ENCODE measurements at regions not wholly inside any gene's neighbourhood (a gene's known extent, or its start where the extent isn't known, plus 50 kb on each side); places are given as distances from the start of the nearest gene placed in this dataset.

DNA sequence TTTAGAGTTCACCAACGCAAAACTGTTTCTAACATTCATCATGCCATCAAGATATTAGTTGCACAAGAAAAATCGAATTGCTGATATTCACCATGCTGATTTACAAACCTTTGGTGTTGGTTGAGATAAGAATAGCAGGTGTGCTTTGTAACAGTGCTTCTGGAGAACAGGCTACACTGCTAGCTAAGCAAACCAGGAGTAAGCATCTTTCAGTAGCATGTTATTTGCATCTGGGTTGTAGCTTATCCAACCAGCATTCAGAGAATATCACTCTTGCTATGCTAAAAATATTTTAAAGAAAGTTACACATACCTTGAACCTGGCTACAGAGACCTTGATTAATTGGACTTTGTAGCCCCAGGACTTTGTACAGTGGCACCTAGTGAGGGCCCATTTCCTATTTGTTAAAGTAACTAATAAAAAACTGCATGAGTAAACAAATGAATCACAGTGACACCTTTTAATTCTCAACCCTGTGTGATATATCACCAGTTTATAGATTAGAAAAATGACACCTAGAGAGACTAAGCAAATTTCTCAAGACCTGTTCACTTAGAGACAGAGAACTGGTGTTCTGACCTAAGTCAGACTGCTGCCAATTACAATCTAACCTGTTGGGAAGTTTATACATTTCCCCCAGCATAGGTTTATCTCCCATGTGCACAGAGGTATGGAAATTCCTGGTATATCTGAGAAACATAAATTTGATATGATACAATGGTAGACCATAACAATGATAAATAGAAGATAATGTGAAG is 435.5 kb upstream of the TGFBR2 start:
- no peak for DNase-seq

DNA sequence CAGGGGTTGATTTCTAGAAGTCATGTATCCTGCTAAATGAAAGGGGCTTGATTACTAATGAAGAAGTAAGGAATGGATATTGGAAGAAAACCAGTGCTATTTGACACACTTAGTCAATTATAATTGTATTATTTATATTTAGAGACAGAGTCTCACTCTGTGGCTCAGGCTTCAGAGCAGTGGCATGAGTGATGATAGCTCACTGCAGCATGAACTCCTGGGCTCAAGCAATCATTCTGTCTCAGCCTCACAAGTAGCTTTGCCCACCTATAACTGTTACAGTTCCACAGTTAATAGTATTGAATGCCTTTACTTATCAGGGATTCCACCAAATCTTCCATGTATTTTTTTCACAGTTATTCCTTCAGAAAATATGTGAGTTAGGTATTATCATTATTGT is 432.0 kb upstream of the TGFBR2 start:
- DNase-seq, result no peak

DNA sequence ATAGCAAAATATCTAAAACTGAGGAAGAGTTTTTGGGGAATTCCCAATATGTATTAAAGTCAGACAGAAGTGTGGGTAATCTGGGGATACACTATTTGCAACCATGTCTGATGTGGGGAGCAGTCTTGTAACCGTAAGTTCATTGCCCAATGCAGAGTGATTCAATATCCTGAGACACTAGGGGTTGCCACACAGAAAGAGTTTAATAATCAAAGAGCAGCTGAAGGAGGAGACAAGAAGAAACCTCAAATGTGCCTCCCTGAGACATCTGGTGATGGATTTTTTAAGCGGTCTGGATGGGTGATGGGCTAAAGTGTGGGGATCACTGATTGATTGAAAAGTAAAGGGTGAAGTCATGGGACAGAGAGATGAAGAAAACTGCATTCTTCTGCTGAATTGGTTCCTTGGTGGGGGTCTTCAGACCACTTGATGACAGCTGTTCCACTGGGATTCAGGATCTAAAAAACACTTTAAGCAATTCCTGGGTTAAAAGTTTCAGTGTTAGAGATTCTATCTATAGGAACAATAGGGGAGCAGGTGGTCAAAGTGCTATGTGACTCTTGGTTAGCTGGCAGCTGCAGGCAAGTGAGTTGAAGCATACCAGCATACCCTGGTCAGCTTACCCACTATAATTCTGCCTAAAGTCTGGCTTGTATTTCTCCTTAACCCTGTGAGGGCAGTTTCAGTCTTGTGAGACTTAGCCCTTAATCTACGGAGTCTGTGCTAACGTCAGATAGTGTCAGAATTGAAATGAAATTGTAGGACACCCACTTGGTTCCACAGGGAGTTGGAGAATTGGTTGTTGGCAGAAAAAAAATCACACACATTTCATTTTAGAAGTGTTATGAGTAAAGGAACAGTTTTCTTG is 425.9 kb upstream of the TGFBR2 start:
- DNase-seq, result no peak

DNA sequence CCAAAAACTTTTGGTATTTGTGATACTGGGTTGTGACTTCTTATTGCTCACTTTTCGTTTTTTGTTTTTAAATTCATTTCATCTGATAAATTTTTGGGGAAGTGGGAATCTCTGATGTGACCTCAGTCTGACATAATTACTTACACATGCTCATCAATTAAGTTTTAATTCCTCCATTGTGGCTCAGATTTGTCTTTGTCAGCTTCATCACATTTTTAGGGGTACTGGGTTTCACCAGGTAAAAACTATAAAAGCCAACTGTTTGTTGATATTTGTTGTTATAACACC is 425.3 kb upstream of the TGFBR2 start:
- DNase-seq, result no peak

DNA sequence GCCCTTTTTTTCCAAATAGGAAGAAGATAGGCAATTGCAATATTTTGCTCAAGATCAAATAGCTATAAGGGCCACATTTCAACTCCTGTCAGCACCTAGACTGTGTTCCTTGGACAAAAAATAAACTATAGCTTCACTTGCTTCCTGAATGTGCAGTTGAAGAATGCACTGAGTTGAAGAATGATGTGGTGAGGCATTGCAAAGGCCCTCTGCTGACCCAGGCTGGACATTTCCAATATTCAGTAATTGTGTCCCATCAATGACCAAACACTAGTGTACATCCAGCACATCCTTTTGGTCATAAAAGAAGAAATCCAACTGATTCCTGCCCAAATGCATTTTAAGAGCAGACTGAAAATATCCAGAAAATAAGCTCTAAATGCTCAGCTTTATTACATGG is 424.8 kb upstream of the TGFBR2 start:
- no peak for DNase-seq

DNA sequence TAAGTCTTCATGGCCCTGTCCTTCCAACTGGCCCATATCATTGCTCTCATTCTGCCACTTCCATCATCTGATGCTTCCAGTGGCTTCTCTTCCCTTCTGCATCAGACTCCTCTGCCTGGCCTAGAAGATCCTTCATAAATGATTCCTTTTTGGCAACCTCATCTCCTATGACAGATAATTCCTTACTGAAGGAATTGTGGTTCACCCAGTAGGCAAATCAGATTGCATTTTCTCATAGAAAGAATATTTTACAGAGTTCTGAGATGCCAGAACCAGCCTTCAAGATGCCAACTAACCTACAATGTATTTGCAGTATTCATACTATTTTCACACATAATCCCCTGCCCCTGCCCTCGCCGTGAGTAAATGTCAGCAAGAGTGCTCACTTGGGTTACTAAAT is 423.0 kb upstream of the TGFBR2 start:
- no peak for DNase-seq

DNA sequence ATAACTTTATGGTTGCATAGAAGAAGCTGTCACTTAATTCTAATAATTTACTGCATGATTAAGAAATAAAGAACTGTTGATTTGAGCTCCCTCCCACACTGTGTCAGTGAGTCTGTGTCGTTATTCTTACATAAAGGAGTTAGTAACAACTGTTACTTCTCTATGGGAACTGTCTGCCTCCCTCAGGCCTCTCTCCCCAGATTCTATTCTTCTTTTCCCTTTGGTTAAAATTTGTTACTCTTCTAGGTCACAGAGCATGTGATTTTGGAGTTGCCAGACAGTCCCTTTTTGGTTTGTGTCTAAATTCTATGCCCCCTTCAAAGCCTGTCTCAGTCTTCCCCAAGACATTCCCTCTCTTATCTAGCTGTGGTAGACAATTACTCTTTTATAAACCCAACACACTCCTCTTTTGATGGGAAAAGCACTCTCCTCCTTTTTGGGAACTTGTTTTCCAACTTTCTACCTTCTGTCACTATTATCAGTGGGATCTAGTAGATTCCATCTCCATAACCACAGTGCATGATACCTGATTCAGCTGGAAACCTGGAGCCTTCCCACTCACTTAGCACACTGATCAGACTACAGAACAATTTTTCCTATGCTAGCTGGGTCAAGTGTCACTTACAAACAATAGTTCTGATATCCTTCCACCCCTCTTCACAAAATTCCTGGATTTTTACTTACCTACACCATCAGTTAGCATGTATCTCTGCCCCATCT is 422.1 kb upstream of the TGFBR2 start:
- no peak for DNase-seq

DNA sequence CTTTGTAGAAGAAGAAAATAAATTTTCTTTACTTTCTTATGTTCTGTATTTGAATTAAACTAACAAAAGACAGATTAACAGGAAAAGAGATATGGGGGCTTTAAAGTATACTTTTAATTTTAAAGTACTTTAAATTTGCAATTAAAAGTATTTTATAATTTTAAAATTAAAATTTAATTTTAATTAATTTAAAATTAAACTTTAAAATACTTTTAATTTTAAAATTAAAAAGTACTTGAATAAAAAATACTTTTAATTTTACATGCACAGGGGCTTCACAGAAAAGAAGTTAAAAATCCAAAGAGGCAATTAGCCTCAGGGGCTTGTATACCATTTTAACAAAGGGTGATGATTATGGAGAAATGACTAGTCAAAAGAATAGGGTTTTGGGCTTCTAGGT is 420.5 kb upstream of the TGFBR2 start:
- DNase-seq, result no peak

DNA sequence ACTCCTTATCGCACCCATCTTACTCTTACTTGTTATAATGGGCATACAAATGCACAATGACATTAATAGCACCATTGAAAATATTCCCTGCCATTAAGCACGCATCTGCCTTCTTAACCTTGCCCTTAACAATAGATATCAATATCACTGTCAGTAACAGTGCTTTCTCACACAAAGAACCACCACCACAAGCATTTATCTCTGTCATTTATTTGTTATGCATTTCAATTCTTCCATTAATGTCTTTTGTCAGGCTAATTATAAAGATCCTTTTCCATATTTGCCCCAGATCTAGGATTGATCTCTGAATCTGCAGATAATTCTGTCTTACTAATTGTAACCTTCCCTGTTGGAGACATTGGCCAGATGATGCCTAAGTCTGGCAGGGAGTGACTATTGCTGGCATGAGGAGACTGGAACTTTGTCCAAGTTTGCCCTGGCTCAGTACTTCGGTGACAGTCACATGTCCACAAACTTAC is 419.6 kb upstream of the TGFBR2 start:
- no peak for DNase-seq

DNA sequence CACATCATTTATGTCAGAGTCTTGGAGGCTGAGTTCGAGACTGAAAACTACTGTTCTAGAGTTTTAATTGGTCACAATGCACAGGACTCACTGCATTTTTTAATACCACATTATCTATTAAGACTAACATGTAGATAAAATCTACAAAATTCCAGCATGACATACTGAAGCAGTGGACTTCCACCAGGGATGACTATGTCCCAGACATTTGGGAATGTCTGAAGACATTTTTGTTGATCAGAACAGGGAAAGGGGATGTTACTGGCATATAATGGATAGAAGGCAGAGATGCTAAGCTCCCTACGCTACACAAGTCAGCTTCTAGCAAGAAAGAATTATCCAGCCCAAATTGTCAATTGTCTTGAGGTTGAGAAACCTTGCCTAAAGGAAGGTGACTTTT is 419.0 kb upstream of the TGFBR2 start:
- DNase-seq, result no peak

DNA sequence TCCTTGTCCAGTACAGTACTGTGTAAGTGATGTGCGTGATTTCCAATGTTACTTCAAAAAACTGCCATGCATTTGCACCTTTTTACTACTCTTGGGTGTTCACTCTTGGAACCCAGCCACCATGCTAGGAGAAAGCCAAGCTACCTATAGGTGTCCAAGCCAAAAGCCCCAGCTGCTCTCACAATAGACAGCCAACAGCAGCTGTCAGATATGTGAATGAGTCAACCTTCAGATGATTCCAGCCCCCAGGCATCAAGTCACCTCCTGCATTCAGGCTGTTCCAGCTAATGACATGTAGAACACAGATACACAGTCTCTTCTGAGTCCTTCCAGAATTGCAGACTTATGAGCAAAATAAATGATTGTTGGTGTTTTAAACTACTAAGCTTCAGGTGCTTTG is 417.7 kb upstream of the TGFBR2 start:
- DNase-seq, result no peak

DNA sequence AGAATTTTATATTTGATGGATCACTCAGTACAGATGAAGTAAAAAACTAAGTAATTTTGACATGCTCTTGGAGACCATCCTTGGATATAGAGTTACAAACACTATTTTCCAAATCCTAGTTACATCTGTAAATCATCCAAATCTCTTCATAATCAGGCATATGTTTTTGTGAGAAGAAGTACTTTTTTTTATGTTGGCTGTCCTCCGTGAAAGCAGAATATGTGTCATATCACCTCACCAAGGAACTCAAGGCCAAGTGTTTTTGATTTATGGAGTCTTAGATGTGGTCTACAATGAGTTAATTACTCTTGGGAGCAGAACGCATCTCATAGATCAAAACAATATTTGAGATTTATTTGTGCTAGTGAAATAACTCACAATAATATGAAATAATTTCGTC is 416.5 kb upstream of the TGFBR2 start:
- DNase-seq, result no peak

DNA sequence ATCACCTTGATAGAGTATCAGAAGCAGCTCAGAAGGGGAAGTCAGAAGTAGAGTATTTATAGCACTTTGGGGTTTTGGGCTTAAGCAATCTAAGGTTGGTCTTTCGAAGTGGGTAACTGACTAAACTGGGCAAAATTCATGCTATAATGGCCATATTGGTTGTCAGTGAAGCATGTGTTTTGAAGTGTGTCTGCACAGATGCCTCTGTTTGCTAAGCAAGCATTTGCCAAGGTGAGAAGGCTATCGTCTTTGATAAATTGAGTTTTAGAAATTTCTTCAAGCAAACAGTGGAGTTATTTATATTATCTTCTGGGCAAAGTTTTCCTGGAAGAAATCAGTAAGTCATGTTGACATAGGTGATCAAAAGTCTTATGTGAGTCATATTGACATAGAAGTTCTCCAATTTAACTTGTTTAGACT is 412.8 kb upstream of the TGFBR2 start:
- DNase-seq, result no peak

DNA sequence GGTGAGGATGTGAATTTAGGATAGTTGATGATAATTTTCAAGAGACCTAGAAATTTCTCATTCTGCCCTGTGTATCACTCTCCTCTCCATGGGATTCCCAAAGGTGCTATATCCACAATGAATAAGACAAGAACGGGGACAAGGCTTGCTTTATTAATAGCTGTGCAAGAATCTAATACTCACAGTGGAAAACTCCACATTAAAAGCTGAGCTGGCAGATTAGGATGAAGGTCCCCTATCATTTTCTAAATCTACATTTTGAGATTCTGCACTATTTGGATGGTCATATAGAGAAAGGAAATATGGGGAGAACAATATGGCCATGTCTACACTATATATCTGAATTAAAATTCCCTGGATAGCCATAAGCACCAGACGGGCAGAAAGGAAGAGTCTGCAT is 411.0 kb upstream of the TGFBR2 start:
- no peak for DNase-seq

DNA sequence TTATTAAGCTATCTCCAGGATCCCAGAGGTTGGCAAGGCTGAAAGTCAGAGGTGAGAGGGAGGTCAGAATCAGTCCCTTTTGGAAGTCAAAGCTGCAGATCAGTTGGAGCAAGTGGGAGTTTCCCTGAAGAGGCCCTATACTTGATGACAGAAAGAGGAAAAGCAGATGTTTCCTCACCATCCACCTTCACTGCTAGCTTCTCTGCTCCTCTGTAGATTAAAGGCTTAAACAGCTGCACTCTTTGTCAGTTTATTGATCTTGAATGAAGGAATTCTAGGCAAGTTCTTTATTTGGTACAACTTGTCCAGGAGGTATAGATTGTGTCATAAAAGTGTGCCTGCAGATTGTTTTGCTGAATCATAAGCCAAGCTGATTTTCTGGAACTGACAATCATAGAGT is 408.2 kb upstream of the TGFBR2 start:
- no peak for DNase-seq

DNA sequence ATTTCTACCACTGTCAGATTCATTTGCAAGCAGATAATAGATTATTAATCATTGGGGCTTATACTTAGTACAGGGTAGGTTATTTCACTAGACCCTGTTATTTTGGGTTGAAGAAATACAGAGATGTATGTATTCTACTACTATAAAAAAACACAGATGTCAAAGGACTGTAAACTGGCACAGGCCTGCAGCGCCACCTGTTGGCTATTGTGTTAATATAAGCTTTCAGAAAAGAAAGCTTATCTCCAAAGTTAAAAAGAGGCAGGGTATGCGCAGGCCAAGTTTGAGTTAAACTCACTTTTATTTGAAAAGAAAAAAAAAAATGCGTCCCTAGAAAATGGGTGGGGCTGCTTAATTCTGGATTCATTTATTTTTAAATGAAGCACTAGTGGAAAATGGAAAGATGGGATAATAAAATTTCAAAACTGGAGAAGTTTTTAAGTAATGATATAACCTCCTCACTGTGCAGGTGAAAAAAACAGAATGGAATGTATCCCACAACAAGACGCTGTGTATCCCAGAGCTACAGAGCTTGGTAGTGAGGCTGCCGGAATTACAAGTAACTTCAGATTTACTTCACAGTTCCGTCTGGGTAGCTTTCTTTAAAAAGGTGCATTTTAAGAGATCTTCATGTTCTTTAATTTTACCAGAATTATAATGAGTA is 407.2 kb upstream of the TGFBR2 start:
- peak; percentile 61 for DNase-seq

DNA sequence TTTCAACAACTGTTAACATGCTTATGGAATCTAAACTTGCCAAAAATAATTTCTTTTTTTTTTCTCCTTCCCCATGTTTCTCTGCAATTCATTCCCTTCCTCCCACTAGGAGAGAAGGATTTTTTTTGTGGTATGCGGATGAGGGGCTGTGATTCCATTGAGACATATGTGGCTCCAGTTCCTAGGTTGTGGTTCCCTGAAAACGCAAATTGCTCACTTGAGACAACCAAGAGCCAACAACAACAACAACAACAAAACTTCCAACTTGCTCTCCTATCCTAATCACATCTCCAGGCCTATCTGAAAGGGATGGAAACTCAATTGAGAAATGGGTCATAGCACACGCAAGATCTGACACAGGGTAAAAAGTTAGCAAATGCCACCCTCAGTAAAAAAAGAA is 406.5 kb upstream of the TGFBR2 start:
- no peak for DNase-seq

DNA sequence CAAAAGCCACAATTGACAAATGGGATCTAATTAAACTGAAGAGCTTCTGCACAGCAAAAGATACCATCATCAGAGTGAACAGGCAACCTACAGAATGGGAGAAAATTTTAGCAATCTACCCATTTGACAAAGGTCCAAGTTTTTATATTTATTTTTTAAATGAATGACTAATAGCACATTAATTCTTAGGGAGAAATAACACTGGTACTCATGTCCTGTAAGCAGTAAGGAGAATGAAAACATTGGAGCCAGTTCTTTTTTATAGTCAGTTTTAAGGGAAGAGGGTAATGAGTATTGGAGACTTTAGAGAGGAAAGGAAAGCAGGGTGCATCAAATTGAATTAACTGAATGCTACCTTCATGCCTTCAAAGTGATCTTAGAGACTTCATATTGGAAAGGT is 404.7 kb upstream of the TGFBR2 start:
- DNase-seq, result no peak

DNA sequence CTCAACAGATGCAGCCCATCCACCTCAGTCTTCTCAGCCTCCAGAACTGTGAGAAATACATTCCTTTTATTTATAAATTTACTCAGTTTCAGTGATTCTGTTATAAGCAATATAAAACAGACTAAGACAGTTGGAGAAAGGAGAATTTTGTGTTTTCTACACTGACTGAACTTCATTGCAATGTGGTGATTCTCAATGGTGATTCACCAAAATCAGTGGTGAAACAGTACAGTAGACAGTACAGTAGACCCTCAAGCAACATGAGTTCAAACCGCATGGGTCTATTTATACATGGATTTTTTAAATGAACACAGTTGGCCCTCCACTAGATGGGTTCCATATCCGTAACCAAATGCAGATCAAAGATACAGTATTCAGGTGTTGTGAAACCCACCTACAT is 403.1 kb upstream of the TGFBR2 start:
- no peak for DNase-seq

DNA sequence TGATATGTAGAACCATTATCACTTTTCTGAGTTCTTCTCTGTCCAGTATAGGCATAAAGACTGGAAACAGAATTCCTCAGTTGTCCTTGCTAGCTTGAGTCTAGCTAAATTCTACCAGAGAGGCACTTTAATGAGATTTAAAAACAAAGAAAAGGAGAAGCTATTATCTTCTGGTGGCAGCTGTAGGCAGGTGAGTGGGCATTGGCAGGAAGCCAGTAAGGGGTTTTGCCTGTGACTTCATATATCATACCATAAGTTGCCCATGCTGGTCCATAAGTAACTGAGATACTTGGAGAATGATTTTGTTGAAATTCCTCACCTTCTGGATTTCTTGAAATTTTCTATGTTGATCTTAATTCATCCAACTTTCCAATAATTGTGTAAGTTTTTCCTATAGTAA is 402.3 kb upstream of the TGFBR2 start:
- DNase-seq, result no peak

DNA sequence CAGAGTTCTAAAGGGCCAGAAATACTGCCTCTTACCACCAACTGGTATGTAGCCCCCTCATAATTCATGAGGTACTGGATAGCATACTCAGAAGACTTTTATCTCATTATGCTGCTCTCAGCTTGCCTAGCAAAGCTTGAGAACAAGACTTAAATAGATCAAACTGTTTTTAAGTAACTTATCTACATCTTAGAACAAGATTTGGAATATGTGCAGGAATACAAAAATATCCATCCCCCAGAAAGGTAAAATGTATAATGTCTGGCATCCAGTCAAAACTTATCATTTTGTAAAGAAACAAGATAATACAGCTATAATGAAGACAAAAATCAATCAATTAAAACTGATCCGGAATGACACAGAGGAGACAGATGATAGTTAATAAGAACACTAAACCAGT is 400.4 kb upstream of the TGFBR2 start:
- DNase-seq, result no peak

DNA sequence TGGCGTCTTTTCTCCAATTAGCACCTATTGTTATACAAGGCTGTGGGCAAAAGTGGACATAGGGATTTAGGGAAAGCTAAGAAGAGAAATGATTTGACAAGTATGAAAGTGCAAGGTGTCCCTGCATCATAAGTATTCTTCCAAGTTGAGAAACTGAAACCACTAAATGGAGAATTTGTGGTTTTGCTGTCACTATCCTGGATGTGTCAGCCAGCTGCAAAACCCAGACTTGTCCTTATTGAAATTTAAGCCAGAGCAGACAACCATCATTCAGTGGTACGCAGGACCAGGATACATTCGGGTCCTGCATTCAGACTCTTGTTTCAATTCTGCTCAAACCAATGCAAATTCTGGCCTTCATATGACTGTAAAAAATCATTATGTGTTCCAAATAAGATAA is 384.8 kb upstream of the TGFBR2 start:
- no peak for DNase-seq

DNA sequence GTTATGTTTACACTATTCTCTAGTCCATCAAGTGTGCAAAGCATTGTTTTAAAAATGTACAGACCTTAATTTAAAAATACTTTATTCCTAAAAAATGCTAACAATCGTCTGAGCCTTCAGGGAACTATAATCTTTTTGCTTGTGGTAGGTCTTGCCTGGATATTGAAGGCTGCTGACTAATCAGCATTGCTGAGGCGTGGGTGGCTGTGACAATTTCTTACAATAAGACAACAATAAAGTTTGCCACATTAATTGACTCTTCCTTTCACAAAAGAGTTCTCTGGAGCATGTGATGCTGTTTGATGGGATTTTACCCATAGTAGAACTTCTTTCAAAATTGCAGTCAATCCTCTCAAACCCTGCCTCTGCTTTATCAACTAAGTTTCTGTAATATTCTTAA is 384.0 kb upstream of the TGFBR2 start:
- no peak for DNase-seq
